OCI-LY1 (cell line): ENCODE measurements at regions not wholly inside any gene's neighbourhood (a gene's known extent, or its start where the extent isn't known, plus 50 kb on each side); places are given as distances from the start of the nearest gene placed in this dataset.

ENCODE experiments used
- EZH2 ChIP-seq: fragments of 200-600 bp; sonication (generic), shearing (Covaris generic); IDR thresholded peaks from 2 replicates; pipeline ENCODE4 v1.8.0; 2017; ENCODE audit warnings: borderline replicate concordance, mixed run types, mild to moderate bottlenecking, antibody characterized with exemption, low read length, moderate library complexity, mixed read lengths
- TF ChIP-seq, protein P1 (sequence below): fragments of 200-600 bp; sonication (generic), shearing (Covaris generic); IDR thresholded peaks from 2 replicates; pipeline ENCODE4 v1.5.1; 2017; ENCODE audit warnings: mild to moderate bottlenecking, antibody characterized with exemption, low read length, moderate library complexity, mixed read lengths

DNA sequence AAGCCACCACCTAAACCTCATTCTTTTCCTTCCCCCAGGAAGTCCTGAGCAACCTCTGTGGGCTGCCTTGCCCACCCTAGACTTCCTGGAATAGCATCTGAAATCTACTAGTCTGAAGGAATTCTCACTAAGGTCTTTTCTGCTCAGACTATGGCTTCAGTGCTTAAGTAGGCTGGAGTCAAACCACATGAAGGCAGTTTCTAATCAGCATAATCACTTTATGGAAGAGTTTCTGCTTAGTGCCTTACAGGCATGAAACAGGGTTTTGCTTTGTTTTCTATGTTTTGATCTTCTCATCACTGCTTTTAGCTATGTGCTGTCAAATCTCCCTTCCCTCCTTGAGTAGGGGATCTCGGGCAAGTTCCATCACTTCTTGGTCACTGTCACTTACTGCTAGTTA is 117.7 kb downstream of the WT1 start:
- TF ChIP-seq, protein P1, sequence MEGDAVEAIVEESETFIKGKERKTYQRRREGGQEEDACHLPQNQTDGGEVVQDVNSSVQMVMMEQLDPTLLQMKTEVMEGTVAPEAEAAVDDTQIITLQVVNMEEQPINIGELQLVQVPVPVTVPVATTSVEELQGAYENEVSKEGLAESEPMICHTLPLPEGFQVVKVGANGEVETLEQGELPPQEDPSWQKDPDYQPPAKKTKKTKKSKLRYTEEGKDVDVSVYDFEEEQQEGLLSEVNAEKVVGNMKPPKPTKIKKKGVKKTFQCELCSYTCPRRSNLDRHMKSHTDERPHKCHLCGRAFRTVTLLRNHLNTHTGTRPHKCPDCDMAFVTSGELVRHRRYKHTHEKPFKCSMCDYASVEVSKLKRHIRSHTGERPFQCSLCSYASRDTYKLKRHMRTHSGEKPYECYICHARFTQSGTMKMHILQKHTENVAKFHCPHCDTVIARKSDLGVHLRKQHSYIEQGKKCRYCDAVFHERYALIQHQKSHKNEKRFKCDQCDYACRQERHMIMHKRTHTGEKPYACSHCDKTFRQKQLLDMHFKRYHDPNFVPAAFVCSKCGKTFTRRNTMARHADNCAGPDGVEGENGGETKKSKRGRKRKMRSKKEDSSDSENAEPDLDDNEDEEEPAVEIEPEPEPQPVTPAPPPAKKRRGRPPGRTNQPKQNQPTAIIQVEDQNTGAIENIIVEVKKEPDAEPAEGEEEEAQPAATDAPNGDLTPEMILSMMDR: no peak
- no peak for TF ChIP-seq EZH2
